H9 (cell line): ENCODE measurements at regions not wholly inside any gene's neighbourhood (a gene's known extent, or its start where the extent isn't known, plus 50 kb on each side); places are given as distances from the start of the nearest gene placed in this dataset.
"Not testable (repeated sequence)": the region's sequence is repeated elsewhere in the genome, so short reads cannot be mapped to it uniquely, and the experiment has no call there.

Experiments used
- DNase-seq: peaks from one replicate; pipeline ENCODE4 v3.0.0-alpha.2; 2017
- H2AFZ ChIP-seq: one replicate; pipeline ENCODE4 v1.6.1; 2013; ENCODE audit warnings: mild to moderate bottlenecking, low read length, control low read depth, moderate library complexity
- H2AK5ac ChIP-seq: 2 replicates; pipeline ENCODE4 v1.6.1; 2013; ENCODE audit warnings: low read length, control low read depth, mixed read lengths; ENCODE audit not compliant: insufficient read length
- H2BK120ac ChIP-seq: one replicate; pipeline ENCODE4 v1.6.1; 2013; ENCODE audit warnings: low read depth, mild to moderate bottlenecking, low read length, control low read depth, inconsistent platforms; ENCODE audit not compliant: poor library complexity, severe bottlenecking
- H2BK12ac ChIP-seq: 2 replicates; pipeline ENCODE4 v1.6.1; 2013; ENCODE audit warnings: low read length, control low read depth, mixed read lengths, low read depth; ENCODE audit not compliant: insufficient read length
- H2BK15ac ChIP-seq: 2 replicates; pipeline ENCODE4 v1.6.1; 2013; ENCODE audit warnings: low read depth, low read length, control low read depth
- H2BK20ac ChIP-seq: one replicate; pipeline ENCODE4 v1.6.1; 2013; ENCODE audit warnings: low read depth, mild to moderate bottlenecking, low read length, control low read depth, inconsistent platforms; ENCODE audit not compliant: poor library complexity, severe bottlenecking
- H2BK5ac ChIP-seq: 2 replicates; pipeline ENCODE4 v1.6.1; 2013; ENCODE audit warnings: low read length, control low read depth, mixed read lengths; ENCODE audit not compliant: insufficient read length
- H3K14ac ChIP-seq: 2 replicates; pipeline ENCODE4 v1.6.1; 2013; ENCODE audit warnings: low read length, control low read depth; ENCODE audit not compliant: insufficient read depth
- H3K18ac ChIP-seq: 2 replicates; pipeline ENCODE4 v1.6.1; 2013; ENCODE audit warnings: low read depth, mild to moderate bottlenecking, mixed read lengths, low read length, control low read depth; ENCODE audit not compliant: insufficient read length
- H3K23ac ChIP-seq: 2 replicates; pipeline ENCODE4 v1.6.1; 2013; ENCODE audit warnings: low read length, control low read depth, mixed read lengths, low read depth; ENCODE audit not compliant: insufficient read length
- H3K23me2 ChIP-seq: 2 replicates; pipeline ENCODE4 v1.6.1; 2013; ENCODE audit warnings: low read depth, mild to moderate bottlenecking, mixed read lengths, low read length, control low read depth; ENCODE audit not compliant: insufficient read length, poor library complexity, severe bottlenecking
- H3K27ac ChIP-seq: 2 replicates; pipeline ENCODE4 v1.5.1; 2013; ENCODE audit warnings: low read length, control low read depth, mixed read lengths, low read depth; ENCODE audit not compliant: insufficient read length
- H3K27me3 ChIP-seq: 2 replicates; pipeline ENCODE4 v1.6.1; 2013; ENCODE audit warnings: low read length, control low read depth, inconsistent platforms; ENCODE audit not compliant: insufficient read depth
- H3K4ac ChIP-seq: 2 replicates; pipeline ENCODE4 v1.6.1; 2013; ENCODE audit warnings: low read depth, mild to moderate bottlenecking, control low read depth, inconsistent platforms, low read length, moderate library complexity
- H3K4me1 ChIP-seq: 2 replicates; pipeline ENCODE4 v1.6.1; 2013; ENCODE audit warnings: low read length, control low read depth, inconsistent platforms; ENCODE audit not compliant: insufficient read depth
- H3K4me2 ChIP-seq: 2 replicates; pipeline ENCODE4 v1.6.1; 2013; ENCODE audit warnings: low read length, control low read depth, mixed read lengths; ENCODE audit not compliant: insufficient read length, insufficient read depth
- H3K56ac ChIP-seq: 2 replicates; pipeline ENCODE4 v1.6.1; 2013; ENCODE audit warnings: low read depth, mild to moderate bottlenecking, mixed read lengths, low read length, control low read depth; ENCODE audit not compliant: insufficient read length
- H3K79me1 ChIP-seq: 2 replicates; pipeline ENCODE4 v1.6.1; 2013; ENCODE audit warnings: low read depth, mild to moderate bottlenecking, moderate library complexity, low read length, control low read depth, inconsistent platforms; ENCODE audit not compliant: insufficient read depth, poor library complexity, severe bottlenecking
- H3K79me2 ChIP-seq: 2 replicates; pipeline ENCODE4 v1.6.1; 2013; ENCODE audit warnings: low read length, control low read depth, inconsistent platforms; ENCODE audit not compliant: insufficient read depth
- H3K9ac ChIP-seq: 2 replicates; pipeline ENCODE4 v1.6.1; 2013; ENCODE audit warnings: low read length, control low read depth, mixed read lengths; ENCODE audit not compliant: insufficient read length; ENCODE audit errors: extremely low read depth
- H3K9me3 ChIP-seq: one replicate; pipeline ENCODE4 v1.6.1; 2013; ENCODE audit warnings: low read depth, low read length, inconsistent platforms; ENCODE audit not compliant: control insufficient read depth
- H3T11ph ChIP-seq: one replicate; pipeline ENCODE4 v1.6.1; 2013; ENCODE audit warnings: mild to moderate bottlenecking, low read length, control low read depth, inconsistent platforms
- H4K20me1 ChIP-seq: one replicate; pipeline ENCODE4 v1.6.1; 2013; ENCODE audit not compliant: control insufficient read depth, insufficient read length, insufficient read depth
- H4K5ac ChIP-seq: 2 replicates; pipeline ENCODE4 v1.6.1; 2013; ENCODE audit warnings: low read depth, mild to moderate bottlenecking, mixed read lengths, low read length, control low read depth; ENCODE audit not compliant: insufficient read length
- H4K8ac ChIP-seq: replicated peaks from 2 replicates; pipeline ENCODE4 v1.6.1; 2013; ENCODE audit warnings: low read length, control low read depth, mixed read lengths, low read depth; ENCODE audit not compliant: insufficient read length
- H4K91ac ChIP-seq: 2 replicates; pipeline ENCODE4 v1.6.1; 2013; ENCODE audit warnings: low read depth, mild to moderate bottlenecking, moderate library complexity, mixed read lengths, low read length, control low read depth; ENCODE audit not compliant: insufficient read length
- H3K27ac Mint-ChIP-seq, 3 experiments: 2 replicates in 2 of 3; 3 replicates in 1 of 3; pipeline ENCODE4 v1.8.0; 2020 to 2021; ENCODE audit warnings: mixed read lengths in 3 of 3, mild to moderate bottlenecking in 1 of 3, moderate library complexity in 1 of 3
- H3K27me3 Mint-ChIP-seq: 2 replicates; pipeline ENCODE4 v1.8.0; 2021; ENCODE audit warnings: low read depth, mild to moderate bottlenecking, moderate library complexity, mixed read lengths
- H3K36me3 Mint-ChIP-seq, 3 experiments: 2 replicates in 2 of 3; 3 replicates in 1 of 3; pipeline ENCODE4 v1.8.0; 2020 to 2021; ENCODE audit warnings: low read depth in 3 of 3, mixed read lengths in 3 of 3; ENCODE audit not compliant: insufficient read depth in 1 of 3
- H3K4me1 Mint-ChIP-seq, 2 experiments: 2 replicates each; pipeline ENCODE4 v1.8.0; 2020; ENCODE audit warnings: mixed read lengths in 2 of 2
- H3K4me3 Mint-ChIP-seq, 2 experiments: 2 replicates in 1 of 2; 3 replicates in 1 of 2; pipeline ENCODE4 v1.8.0; 2020 to 2021; ENCODE audit warnings: mild to moderate bottlenecking in 2 of 2, mixed read lengths in 2 of 2, moderate library complexity in 1 of 2
- H3K9me3 Mint-ChIP-seq, 2 experiments: 2 replicates in 1 of 2; 3 replicates in 1 of 2; pipeline ENCODE4 v1.8.0; 2020; ENCODE audit warnings: mild to moderate bottlenecking in 2 of 2, mixed read lengths in 2 of 2, moderate library complexity in 1 of 2
- WGBS: extraction: QIAGEN DNeasy Blood & Tissue Kit; methylation state at CpG from one replicate; pipeline ENCODE4 v1.1.7; 2013; ENCODE audit warnings: missing lambda C conversion rate, low lambda C conversion rate, mixed read lengths; ENCODE audit not compliant: insufficient read length; ENCODE audit errors: extremely low coverage; 5-methylcytosine and 5-hydroxymethylcytosine counted together
- TF ChIP-seq, protein P1 (sequence below): fragments of 200-600 bp; sonication (generic); conservative IDR thresholded peaks from 3 replicates; pipeline ENCODE4 v1.8.0; 2021; ENCODE audit warnings: antibody characterized with exemption, mild to moderate bottlenecking

GRCh38 chr19:20278342-20278741, 111.3 kb downstream of the ZNF486 start:
- Mint-ChIP-seq H3K27ac (no peak overlapping the region; a peak in 1 of 7 replicates), H3K36me3 (no peaks in the 10 kb centered on the region), H3K4me3 (no peak overlapping the region), H3K27me3 (no peaks in the 10 kb centered on the region), H3K9me3 (peaks cover 0 to 6% of the 10 kb centered on the region in 2 experiments; a peak in 2 of 5 replicates), H3K4me1 (peaks cover 14 to 24% of the 10 kb centered on the region in 2 experiments)
- no peak overlapping the region for H2BK5ac ChIP-seq
- H3K18ac ChIP-seq = no peak overlapping the region
- no peak overlapping the region for H3K14ac ChIP-seq
- no CpG with 5 or more reads among the region's 7 CpGs for WGBS
- no peak overlapping the region for H3K27ac ChIP-seq
- peak; percentile 53 for DNase-seq
- no peak overlapping the region for H2AK5ac ChIP-seq
- H3K4me1 ChIP-seq = no peaks in the 10 kb centered on the region
- H3K79me2 ChIP-seq = no peaks in the 10 kb centered on the region
- no peaks in the 10 kb centered on the region for H3K27me3 ChIP-seq
- no peak overlapping the region for H3K9ac ChIP-seq
- H2AFZ ChIP-seq = no peak overlapping the region
- no peaks in the 10 kb centered on the region for H3K9me3 ChIP-seq
- H3K23me2 ChIP-seq = no peaks in the 10 kb centered on the region
- H2BK15ac ChIP-seq = no peak overlapping the region
- H4K5ac ChIP-seq = no peak overlapping the region
- H2BK12ac ChIP-seq = no peak overlapping the region
- no peaks in the 10 kb centered on the region for H4K20me1 ChIP-seq
- no peak overlapping the region for H3K4ac ChIP-seq
- H3K4me2 ChIP-seq = no peak overlapping the region
- H3T11ph ChIP-seq = no peak overlapping the region
- no peak overlapping the region for H2BK120ac ChIP-seq
- TF ChIP-seq, protein P1, sequence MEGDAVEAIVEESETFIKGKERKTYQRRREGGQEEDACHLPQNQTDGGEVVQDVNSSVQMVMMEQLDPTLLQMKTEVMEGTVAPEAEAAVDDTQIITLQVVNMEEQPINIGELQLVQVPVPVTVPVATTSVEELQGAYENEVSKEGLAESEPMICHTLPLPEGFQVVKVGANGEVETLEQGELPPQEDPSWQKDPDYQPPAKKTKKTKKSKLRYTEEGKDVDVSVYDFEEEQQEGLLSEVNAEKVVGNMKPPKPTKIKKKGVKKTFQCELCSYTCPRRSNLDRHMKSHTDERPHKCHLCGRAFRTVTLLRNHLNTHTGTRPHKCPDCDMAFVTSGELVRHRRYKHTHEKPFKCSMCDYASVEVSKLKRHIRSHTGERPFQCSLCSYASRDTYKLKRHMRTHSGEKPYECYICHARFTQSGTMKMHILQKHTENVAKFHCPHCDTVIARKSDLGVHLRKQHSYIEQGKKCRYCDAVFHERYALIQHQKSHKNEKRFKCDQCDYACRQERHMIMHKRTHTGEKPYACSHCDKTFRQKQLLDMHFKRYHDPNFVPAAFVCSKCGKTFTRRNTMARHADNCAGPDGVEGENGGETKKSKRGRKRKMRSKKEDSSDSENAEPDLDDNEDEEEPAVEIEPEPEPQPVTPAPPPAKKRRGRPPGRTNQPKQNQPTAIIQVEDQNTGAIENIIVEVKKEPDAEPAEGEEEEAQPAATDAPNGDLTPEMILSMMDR = peak; percentile 64
- no peak overlapping the region for H2BK20ac ChIP-seq
- no peak overlapping the region for H4K91ac ChIP-seq
- no peak overlapping the region for H4K8ac ChIP-seq
- no peaks in the 10 kb centered on the region for H3K79me1 ChIP-seq
- no peak overlapping the region for H3K23ac ChIP-seq
- no peak overlapping the region for H3K56ac ChIP-seq

DNA sequence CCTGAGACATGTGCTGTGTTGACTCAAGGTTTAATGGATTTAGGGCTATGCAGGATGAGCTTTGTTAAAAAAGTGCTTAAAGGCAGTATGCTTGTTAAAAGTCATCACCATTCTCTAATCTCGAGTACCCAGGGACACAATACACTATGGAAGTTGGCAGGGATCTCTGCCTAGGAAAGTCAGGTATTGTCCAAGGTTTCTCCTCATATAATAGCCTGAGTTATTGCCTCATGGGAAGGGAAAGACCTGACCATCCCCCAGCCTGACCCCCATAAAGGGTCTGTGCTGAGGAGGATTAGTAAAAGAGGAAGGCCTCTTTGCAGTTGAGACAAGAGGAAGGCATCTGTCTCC, 109.7 kb downstream of the ZNF486 start:
- not testable (repeated sequence) for H3K9ac ChIP-seq, H3K27me3 ChIP-seq, H2AFZ ChIP-seq, H3K9me3 ChIP-seq, H3K56ac ChIP-seq, H3K27ac ChIP-seq, H3K23ac ChIP-seq, H3K79me1 ChIP-seq, H3K79me2 ChIP-seq, H3K4me1 ChIP-seq, H3K14ac ChIP-seq, H2BK20ac ChIP-seq, H3K4me2 ChIP-seq, H2AK5ac ChIP-seq, H2BK5ac ChIP-seq, H2BK120ac ChIP-seq, DNase-seq, H3T11ph ChIP-seq, H3K4me3 Mint-ChIP-seq, H2BK12ac ChIP-seq, H4K20me1 ChIP-seq, H3K23me2 ChIP-seq, H3K4ac ChIP-seq, H4K5ac ChIP-seq, H3K9me3 Mint-ChIP-seq, H4K91ac ChIP-seq, H4K8ac ChIP-seq, H3K36me3 Mint-ChIP-seq, H3K27me3 Mint-ChIP-seq, H2BK15ac ChIP-seq, H3K27ac Mint-ChIP-seq, H3K18ac ChIP-seq
- no CpG with 5 or more reads among the region's 1 CpG for WGBS
- H3K4me1 Mint-ChIP-seq = peaks cover 14 to 24% of the 10 kb centered on the region in 2 experiments
